HG03139 (cell line): ENCODE measurements at regions not wholly inside any gene's neighbourhood (a gene's known extent, or its start where the extent isn't known, plus 50 kb on each side); places are given as distances from the start of the nearest gene placed in this dataset.

Experiments
- ATAC-seq: cut with Tn5 transposase; IDR thresholded peaks from one replicate; pipeline ENCODE4 v1.9.1; 2021; ENCODE audit not compliant: unreplicated experiment

DNA sequence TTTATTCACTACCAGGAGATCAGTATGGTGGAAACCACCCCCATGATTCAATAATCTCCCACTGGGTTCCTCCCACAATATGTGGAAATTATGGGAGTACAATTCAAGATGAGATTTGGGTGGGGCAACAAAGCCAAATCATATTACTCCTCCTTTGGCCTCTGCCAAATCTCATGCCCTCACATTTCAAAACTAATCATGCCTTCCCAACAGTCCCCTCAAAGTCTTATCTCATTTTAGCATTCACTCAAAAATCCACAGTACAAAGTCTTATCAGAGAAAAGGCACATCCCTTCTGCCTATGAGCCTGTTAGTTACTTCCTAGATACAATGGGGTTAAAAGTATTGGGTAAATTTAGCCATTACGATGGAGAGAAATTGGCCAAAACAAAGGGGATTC lies 989.5 kb upstream of the CNTNAP5 start:
- no peak for ATAC-seq

DNA sequence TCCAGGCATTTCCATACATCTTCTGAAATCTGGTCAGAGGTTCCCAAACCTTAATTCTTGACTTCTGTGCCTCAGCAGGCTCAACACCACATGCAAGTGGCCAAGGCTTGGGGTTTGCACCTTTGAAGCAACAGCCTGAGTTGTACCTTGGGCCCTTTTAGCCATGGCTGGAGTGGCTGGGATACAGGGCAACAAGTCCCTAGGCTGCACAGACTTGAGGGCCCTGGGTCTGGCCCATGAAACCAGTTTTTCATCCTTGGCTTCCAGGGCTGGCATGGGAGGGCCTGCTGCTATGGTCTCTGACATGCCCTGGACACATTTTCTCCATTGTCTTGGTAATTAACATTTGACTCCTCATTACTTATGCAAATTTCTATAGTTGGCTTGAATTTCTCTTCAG lies 988.8 kb upstream of the CNTNAP5 start:
- no peak for ATAC-seq

DNA sequence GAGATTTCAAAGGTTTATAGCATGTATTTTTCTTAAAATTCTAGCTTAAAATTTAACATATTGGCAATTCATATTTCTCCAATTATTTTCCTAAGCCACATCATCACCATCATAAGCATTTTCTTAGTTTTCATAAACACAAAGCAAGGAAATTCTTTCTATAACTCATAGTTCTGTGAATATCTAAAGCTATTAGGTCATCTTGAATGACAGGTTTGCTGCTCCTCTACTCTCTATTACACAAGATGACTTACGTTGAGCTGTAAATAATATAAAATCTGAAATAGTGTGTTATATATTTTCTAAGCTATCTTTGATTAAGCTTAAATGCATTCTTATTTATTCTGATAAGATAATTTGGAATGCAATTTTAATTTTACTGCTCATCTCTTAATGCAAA lies 984.6 kb upstream of the CNTNAP5 start:
- no peak for ATAC-seq

DNA sequence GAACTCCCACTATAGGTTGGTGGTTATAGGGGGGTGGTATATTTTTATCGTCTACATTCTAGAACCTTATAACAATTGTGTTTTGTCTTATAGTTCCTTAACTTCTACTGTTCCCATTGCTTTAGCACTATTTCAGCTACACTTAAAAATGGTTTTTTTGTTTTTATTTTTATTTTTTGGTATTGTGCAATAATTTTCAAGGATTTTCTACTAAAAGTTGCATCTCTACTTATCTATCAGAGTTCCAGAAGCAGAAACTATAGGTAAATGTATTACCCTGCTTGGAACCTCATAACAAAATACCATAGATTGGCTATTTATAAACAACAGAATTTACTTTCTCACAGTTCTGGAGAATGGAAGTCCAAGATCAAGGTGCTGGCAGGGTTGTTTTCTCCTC lies 981.6 kb upstream of the CNTNAP5 start:
- ATAC-seq = no peak

DNA sequence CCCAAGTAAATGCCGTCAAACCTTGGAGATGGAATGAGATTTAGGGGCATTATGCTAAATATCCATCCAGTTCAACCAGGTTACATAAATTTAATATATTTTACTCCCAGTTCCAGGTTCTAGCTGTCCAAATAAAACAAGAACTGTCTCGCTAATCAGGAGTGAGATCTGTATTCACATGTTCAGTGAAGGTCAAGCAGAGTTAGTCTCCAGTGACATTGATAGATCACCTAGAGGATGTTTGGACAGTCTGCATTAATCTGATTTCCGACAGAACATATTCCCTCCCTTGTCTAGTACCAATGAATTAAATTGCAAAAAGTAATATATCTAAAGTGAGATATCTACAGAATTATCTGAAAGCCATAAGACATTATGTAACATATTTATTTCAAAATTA lies 979.4 kb upstream of the CNTNAP5 start:
- ATAC-seq = no peak

DNA sequence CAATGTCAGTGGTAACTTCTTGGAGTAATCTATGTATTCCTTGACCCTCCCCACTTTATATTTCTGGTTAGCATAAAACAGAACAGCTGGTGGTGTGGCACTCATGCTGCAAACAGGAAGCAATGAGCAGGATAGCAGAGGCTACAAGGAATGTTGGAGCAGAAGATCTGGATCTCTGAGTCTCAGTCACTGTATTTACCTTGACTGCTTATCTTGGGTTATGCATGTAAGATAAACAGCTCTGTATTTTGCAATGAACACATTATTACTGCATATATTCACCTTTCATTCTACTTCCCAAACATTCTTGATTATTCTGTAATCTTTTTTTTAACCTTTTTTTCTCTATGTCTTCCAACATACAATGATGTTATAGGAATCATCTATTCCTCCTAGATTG lies 977.9 kb upstream of the CNTNAP5 start:
- ATAC-seq = no peak

DNA sequence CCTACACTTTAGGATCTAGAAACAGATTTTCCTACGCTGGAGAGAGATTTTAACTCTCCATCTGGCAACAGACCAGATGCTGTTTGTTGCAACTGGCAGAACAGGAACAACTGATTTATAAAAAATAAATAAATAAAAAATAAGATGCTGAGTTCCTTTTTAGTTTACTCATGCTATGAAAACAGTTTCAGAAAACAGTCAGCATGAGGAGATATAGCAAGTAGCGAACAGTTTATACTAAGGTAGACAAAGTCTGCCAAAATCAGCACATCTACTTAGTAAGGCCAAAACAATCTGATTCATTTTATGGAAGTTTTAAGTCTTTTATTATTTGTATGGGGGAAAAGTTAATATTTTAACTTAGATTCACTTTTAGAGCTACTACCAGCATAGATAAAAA lies 974.0 kb upstream of the CNTNAP5 start:
- no peak for ATAC-seq

DNA sequence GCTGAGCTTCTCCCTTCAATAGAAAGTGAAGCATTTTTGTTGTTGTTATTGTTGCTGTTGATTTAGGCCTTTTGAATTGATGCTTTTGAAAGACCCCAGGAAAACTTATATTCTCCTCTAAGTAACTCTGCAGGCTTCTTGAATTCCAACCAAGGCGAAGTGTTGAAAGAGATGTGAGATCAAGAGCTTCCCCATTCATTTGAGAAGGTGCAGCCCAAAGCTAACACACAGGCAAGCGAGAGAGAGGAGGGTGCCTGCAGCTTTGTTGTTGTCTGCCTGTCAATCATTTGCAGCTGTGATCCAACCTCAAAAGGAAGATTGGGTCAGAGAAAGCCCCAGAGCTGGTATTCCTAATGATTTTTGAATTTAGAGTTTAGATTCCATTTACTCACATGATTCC lies 963.6 kb upstream of the CNTNAP5 start:
- ATAC-seq = no peak

DNA sequence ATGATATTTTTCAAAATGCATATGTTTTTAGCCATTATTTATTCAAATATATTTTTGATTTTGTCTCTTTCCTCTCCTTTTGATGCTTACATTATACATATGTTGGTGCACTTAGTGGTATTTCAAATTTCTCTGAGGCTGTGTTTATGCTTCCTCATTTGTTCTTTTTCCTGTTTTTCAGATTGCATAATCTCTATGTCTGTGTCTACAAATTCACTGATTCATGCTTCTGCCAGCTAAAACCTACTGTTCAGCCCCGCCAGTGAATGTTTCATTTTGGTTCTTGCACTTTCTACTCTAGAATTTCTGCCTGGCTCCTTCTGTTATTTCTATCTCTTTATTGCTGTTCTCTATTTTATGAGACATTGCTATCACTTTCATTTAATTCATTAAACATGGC lies 951.7 kb upstream of the CNTNAP5 start:
- no peak for ATAC-seq

DNA sequence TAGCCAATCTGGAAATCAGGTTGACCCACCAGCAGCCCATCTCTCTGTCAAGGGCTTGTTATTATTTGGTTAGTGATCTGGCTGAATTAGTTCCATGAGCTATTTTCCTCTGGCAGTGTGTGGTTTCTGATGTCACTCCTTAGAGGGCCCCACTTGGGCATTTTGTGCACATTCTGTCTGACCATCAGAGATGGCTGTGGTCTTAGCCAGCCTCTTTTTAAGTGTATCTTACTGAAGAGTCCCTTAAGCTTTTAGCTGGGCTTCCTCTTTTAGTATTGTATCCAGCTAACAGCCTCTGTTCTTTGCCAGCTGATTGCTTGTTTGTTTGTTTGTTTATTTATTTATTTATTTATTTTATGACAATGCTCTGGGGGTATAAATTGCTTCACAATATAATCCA lies 951.1 kb upstream of the CNTNAP5 start:
- no peak for ATAC-seq

DNA sequence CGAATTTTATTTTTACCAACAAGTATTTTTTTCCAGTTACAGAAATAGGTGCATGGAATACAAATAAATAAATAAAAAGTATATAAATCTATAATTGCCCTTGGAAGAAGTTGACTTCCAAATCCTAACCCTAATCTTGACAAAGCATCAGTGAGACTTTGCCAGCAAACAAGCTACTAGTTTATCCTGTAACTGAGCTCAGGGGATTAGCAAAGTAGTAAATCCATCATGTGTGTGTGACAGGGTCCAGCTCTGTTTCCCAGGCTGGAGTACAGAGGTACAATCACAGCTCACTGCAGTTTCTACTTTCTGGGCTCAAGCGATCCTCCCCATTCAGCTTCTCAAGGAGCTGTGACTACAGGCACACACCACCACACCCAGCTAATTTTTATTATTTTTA lies 948.0 kb upstream of the CNTNAP5 start:
- no peak for ATAC-seq

DNA sequence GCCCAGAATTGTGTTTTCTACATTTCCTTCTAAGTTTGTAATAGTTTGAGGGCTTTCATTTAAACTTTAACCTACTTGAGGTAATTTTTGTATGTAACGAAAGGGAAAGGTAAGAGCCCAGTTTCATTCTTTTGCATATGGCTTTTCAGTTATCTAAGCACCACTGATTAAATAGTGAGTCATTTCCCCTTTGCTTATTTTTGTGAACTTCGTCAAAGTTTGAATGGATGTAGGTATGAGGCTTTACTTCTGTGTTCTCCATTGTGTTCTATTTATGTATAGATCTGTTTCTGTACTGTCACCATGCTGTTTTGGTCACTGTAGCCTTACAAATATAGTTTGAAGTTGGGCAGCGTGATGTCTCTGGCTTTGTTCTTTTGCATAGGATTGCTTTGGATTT lies 944.8 kb upstream of the CNTNAP5 start:
- ATAC-seq = no peak

DNA sequence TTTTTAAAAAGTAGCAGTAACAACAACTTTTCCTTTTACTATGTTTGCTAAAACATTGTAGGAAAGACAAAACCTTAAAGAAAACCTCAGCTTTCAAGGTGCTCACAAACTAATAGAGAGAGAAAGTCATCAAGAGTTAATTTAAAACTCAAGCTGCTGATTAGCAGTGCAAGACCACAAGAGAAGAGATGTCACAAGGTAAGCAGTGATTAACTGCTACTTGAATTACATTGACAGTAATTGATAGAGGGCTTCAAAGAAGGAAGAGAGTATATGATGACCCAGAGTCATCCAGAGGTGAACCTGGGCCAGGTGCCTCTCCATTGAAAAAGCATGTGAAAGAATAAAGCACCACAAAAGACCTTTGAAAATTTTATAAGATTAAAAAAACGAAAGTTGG lies 939.6 kb upstream of the CNTNAP5 start:
- ATAC-seq = no peak

DNA sequence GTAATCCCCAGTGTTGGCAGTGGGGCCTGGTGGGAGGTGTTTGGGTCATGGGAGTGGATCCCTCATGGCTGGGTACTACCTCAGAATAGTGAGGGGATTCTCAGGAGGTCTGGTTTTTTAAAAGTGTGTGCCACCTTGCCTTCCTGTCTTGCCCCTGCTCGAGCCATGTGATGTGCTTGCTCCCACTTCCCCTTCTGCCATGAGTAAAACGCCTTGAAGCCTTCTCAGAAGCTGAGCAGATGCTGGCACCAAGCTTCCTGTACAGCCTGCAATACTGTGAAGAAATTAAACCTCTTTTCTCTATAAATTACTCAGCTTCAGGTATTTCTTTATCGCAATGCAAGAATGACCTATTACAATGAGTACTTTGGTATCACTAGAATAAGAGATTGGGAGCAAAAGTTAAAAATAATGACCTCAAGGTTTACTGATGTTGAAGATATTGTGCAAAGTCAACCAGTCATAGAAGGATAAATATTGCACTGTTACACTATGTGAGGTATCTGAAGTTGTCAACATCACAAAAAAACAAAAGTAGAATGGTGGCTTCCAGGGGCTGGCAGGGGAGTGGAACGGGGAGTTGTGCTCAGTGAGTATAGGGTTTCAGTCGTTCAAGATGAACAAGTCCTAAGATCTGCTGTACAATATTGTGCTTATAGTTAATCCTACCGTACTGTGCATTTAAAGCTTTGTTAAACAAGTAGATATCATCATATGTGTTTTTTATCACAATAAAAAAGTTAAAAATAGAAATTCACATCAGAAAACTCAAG lies 938.3 kb upstream of the CNTNAP5 start:
- ATAC-seq = no peak

DNA sequence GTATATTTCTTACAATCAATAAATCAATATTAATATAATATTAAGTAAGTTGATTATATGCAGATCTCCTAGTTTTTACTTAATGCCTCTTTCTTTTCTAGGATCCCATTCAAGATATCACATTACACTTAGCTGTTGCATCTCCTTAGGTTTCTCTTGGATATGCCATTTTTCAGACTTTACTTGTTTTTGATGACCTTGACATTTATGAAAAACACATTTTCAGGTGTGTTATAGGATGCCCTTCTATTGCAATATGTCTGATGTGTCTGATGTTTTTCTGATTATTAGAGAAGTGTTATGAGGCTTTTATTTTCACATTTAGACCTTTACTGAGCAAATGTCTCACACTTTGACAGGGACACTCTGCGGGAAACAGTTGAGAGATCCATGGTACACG lies 933.6 kb upstream of the CNTNAP5 start:
- no peak for ATAC-seq

DNA sequence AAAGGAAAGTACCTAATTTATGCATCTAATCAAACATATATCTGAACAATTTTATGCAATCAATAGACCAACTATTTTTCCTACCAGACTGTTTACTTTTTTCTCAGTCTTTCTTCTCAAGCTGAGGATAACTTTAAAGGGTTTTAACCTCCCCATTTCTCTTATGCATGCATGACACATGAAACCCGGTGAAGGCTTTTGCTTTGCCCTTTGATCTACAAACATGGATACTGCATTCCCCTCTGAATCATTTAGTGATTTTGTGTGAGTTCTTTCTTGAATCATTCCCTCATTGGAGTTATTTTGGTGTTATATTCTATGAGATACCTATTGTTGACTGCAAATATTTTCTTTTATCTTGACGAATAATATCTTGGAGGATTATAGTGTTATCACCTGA lies 931.9 kb upstream of the CNTNAP5 start:
- ATAC-seq = no peak

DNA sequence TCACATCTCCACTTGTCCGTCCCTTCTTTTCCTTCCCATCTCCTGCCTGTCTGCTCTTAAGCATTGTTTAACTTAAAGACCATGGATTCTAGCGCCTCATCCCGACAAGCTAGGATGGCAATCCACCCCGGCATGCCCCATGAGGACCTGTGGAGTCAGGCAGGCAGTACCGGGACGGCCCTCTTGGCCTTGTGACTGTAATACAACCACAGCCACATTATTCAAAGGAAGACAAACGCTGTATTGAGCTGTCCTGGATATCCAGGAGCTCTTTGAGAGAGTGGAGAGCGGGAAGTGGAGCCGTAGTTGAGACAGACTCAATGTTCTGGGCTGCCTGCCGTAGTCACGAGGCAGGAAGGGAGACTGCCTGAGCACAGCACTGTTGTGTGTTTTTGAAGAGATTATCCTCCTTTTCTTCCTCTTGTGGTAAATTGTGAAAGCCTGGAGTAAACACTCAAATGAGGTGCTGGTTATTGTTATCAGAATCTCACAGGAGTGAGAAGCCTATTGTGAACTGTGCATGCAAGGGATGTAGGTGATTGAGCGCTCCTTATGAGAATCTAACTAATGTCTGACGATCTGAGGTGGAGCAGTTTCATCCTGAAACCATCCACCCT lies 929.8 kb upstream of the CNTNAP5 start:
- no peak for ATAC-seq

DNA sequence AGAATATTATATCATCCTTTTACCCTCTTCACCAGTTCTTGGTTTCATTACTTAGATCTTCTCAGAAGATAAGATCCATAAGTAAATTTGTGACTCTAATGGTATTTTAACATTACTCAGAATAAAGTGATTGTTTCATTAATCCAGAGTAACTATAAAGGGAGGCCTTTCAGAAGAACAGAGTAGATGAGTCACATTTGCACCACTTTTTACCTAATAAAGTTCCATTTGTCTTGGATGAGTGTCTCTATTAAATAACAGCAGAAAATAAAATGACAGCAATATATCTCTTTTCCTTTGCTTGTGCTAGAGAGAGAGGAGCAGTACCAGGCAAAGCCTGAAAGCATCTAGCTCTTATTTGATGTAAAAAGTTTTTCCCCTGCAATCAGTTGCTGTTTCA lies 926.5 kb upstream of the CNTNAP5 start:
- no peak for ATAC-seq

DNA sequence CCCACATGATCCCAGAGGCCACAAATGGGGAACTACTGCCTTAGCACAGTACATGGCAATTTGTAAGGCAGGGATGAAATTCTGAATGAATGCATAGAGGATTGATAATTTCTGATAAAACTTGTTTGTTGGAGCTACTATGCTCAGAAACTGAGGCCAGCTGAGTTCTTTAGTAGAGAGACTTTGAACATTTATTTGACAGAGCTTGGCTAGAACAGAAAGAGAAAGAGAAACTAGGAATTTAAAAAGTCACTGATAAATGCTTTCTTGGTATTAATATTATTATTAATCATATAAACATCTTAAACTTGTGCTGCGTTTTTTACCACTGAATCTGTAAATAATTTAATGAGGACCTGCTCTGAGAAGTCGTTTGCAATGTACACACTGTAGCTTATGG lies 923.7 kb upstream of the CNTNAP5 start:
- no peak for ATAC-seq

DNA sequence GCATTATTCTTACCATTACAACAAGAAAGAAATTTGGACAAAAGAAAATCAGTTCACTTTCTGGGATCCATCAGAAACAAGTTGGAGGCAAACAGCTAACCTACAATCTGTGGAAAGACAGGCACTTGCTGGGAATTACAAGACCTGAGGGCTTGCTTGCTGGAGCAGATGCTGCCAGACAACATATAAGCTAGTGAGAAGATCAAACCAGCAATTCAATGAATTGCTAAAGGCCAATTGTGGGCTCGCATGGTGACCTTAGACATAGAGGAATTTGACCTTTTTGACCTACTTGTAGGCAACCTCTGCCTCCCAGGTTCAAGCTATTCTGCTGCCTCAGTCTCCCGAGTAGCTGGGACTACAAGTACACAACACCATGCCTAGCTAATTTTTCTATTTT lies 921.2 kb upstream of the CNTNAP5 start:
- ATAC-seq = no peak

DNA sequence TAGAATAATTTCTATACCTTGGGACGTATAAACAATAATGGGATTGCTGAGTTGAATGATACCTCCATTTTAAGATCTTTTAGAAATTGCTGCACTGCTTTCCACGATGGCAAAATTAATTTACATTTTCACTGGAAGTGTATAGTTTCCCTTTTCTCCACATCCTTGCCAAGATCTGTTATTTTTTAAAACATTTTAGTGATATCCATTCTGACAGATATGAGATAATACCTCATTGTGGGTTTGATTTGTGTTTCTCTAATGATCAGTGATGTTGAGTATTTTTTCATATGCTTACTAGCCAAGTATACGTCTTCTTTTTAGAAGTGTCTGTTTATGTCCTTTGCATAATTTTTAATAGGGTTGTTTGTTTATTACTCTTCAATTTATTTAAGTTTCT lies 908.5 kb upstream of the CNTNAP5 start:
- no peak for ATAC-seq

DNA sequence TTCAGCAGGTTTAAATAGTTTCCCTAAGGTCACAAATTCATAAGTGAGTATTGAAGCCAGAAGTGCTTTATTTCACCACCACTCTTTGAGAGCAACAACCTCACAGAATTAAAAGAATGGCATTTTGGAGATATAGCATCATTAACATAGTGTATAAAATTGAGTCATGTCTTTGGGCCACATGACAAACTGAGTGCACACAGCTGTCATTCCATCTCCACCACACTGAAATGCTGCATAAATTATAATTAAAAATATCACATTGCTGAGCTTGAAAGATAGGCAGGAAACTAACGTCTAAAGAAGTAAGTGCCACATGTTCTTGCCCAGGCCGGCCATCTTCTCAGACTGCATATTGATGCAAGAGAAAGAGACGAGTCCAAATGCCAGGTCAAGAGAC lies 897.9 kb upstream of the CNTNAP5 start:
- ATAC-seq = no peak

DNA sequence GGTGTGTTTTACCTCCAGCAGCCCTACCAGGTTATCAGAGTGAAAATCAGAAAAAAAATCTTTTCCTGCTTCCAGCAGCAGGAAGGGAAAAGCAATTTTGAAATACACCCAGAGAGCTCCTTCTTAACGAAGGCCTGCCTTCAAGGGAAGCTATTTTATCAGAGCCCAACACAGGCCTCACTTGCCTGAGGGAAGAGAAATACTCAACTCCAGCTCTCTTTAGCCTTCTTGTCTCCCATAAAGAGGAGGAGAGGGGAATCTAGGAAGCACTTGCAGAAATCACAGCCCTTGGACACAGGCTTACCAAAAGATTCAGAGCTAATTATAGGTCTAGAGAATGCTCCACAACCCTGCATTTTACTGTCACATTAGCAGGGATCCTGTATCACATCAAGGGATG lies 896.1 kb upstream of the CNTNAP5 start:
- ATAC-seq = no peak
